Left ventricle myocardium inferior (tissue), 1 donor: ENCODE measurements at regions not wholly inside any gene's neighbourhood (a gene's known extent, or its start where the extent isn't known, plus 50 kb on each side); places are given as distances from the start of the nearest gene placed in this dataset.
"Not testable (repeated sequence)": the region's sequence is repeated elsewhere in the genome, so short reads cannot be mapped to it uniquely, and the experiment has no call there.

Source experiments
- DNase-seq: peaks from one replicate; pipeline ENCODE4 v3.0.0-alpha.2; 2020
- H3K27ac ChIP-seq: fragments of 200-600 bp; replicated peaks from 2 replicates; pipeline ENCODE4 v1.8.0; 2021
- H3K27me3 ChIP-seq: fragments of 200-600 bp; 2 replicates; pipeline ENCODE4 v1.8.0; 2021; ENCODE audit warnings: low read depth
- H3K36me3 ChIP-seq: fragments of 200-600 bp; 2 replicates; pipeline ENCODE4 v1.8.0; 2021
- H3K4me1 ChIP-seq: fragments of 200-600 bp; 2 replicates; pipeline ENCODE4 v1.8.0; 2021
- H3K4me3 ChIP-seq: fragments of 200-600 bp; 2 replicates; pipeline ENCODE4 v1.8.0; 2021; ENCODE audit warnings: mild to moderate bottlenecking, moderate library complexity
- H3K9me3 ChIP-seq: fragments of 200-600 bp; replicated peaks from 2 replicates; pipeline ENCODE4 v1.8.0; 2021
- CTCF ChIP-seq: fragments of 200-600 bp; IDR thresholded peaks from 2 replicates; pipeline ENCODE4 v1.8.0; 2021; ENCODE audit warnings: antibody characterized with exemption, mild to moderate bottlenecking, borderline replicate concordance
- intact Hi-C: fragments of 100-400 bp; cut with micrococcal nuclease; formaldehyde crosslinking; loops from one replicate; pipeline ENCODE4 v1.11.0; 2022
- donor health status: DM: no; HTN: yes; CAD: no; lungs with severe emphysema.

- TF ChIP-seq CTCF: no peak
- no peak for DNase-seq
- intact Hi-C loops: no loop called here
- Histone ChIP-seq H3K27ac (no peak overlapping the region), H3K4me3 (no peak overlapping the region), H3K4me1 (no peaks in the 10 kb centered on the region), H3K9me3 (no peaks in the 10 kb centered on the region), H3K27me3 (no peaks in the 10 kb centered on the region), H3K36me3 (no peaks in the 10 kb centered on the region)
Observed at GRCh38 chrX:150228431-150228830, 134.7 kb upstream of the MAMLD1 start.

- no peak for DNase-seq
- H3K9me3 ChIP-seq: no peaks in the 10 kb centered on the region
- H3K4me1 ChIP-seq: no peaks in the 10 kb centered on the region
- H3K27me3 ChIP-seq: no peaks in the 10 kb centered on the region
- no peak overlapping the region for H3K27ac ChIP-seq
- no peak overlapping the region for H3K4me3 ChIP-seq
- no peaks in the 10 kb centered on the region for H3K36me3 ChIP-seq
- TF ChIP-seq CTCF: no peak
- intact Hi-C loops: no loop called here
Observed at GRCh38 chrX:150229030-150229429, 134.1 kb upstream of the MAMLD1 start.

GRCh38 chrX:150229481-150229880 lies 133.6 kb upstream of the MAMLD1 start:
- Histone ChIP-seq H3K27me3 (no peaks in the 10 kb centered on the region), H3K4me1 (no peaks in the 10 kb centered on the region), H3K27ac (no peak overlapping the region), H3K9me3 (no peaks in the 10 kb centered on the region), H3K36me3 (no peaks in the 10 kb centered on the region), H3K4me3 (no peak overlapping the region)
- intact Hi-C loops: no loop called here
- no peak for TF ChIP-seq CTCF
- no peak for DNase-seq

- H3K27ac ChIP-seq, H3K36me3 ChIP-seq, H3K9me3 ChIP-seq, H3K4me3 ChIP-seq, H3K27me3 ChIP-seq, intact Hi-C loops, DNase-seq, H3K4me1 ChIP-seq: not testable (repeated sequence)
Observed at GRCh38 chrX:150230952-150231351, 132.2 kb upstream of the MAMLD1 start.

GRCh38 chrX:150231368-150231767 lies 131.7 kb upstream of the MAMLD1 start:
- intact Hi-C loops, H3K4me1 ChIP-seq, H3K4me3 ChIP-seq, H3K36me3 ChIP-seq, H3K27ac ChIP-seq, H3K9me3 ChIP-seq, DNase-seq, H3K27me3 ChIP-seq: not testable (repeated sequence)

- H3K27ac ChIP-seq, intact Hi-C loops, H3K4me1 ChIP-seq, H3K9me3 ChIP-seq, H3K27me3 ChIP-seq, DNase-seq, H3K4me3 ChIP-seq, H3K36me3 ChIP-seq: not testable (repeated sequence)
Observed at GRCh38 chrX:150232222-150232621, 130.9 kb upstream of the MAMLD1 start.

GRCh38 chrX:150234126-150234525 lies 129.0 kb upstream of the MAMLD1 start:
- intact Hi-C loops: no loop called here
- Histone ChIP-seq H3K36me3 (no peaks in the 10 kb centered on the region), H3K9me3 (no peaks in the 10 kb centered on the region)

More at GRCh38 chrX:150234126-150234525, 129.0 kb upstream of the MAMLD1 start:
- no peak overlapping the region for H3K4me3 ChIP-seq
- no peak for TF ChIP-seq CTCF
- H3K4me1 ChIP-seq: no peaks in the 10 kb centered on the region
- H3K27ac ChIP-seq: no peak overlapping the region
- no peak for DNase-seq
- no peaks in the 10 kb centered on the region for H3K27me3 ChIP-seq
